Neuronal stem cell (in vitro differentiated cells): ENCODE measurements at regions not wholly inside any gene's neighbourhood (a gene's known extent, or its start where the extent isn't known, plus 50 kb on each side); places are given as distances from the start of the nearest gene placed in this dataset.

Experiments
- DNase-seq: peaks from one replicate; pipeline ENCODE4 v3.0.0-alpha.2; 2013; ENCODE audit warnings: low spot score
- H2AFZ ChIP-seq: one replicate; pipeline ENCODE4 v1.6.1; 2013; ENCODE audit warnings: mild to moderate bottlenecking, low read length, inconsistent platforms
- H2AK5ac ChIP-seq: 2 replicates; pipeline ENCODE4 v1.6.1; 2013; ENCODE audit warnings: low read depth, mild to moderate bottlenecking, inconsistent platforms, low read length, moderate library complexity, mixed read lengths
- H2BK120ac ChIP-seq: 2 replicates; pipeline ENCODE4 v1.6.1; 2013; ENCODE audit warnings: low read depth, mild to moderate bottlenecking, inconsistent platforms, low read length, moderate library complexity, mixed read lengths
- H2BK12ac ChIP-seq: one replicate; pipeline ENCODE4 v1.6.1; 2013; ENCODE audit warnings: low read length, inconsistent platforms
- H2BK15ac ChIP-seq: 2 replicates; pipeline ENCODE4 v1.6.1; 2013; ENCODE audit warnings: mild to moderate bottlenecking, low read length, inconsistent platforms, mixed read lengths
- H2BK5ac ChIP-seq: one replicate; pipeline ENCODE4 v1.6.1; 2013; ENCODE audit warnings: inconsistent platforms, mild to moderate bottlenecking, low read length, moderate library complexity
- H3K14ac ChIP-seq: one replicate; pipeline ENCODE4 v1.6.1; 2013; ENCODE audit warnings: low read length, inconsistent platforms
- H3K18ac ChIP-seq: 2 replicates; pipeline ENCODE4 v1.6.1; 2013; ENCODE audit warnings: low read length, inconsistent platforms
- H3K23ac ChIP-seq: 2 replicates; pipeline ENCODE4 v1.6.1; 2013; ENCODE audit warnings: low read depth, mild to moderate bottlenecking, mixed read lengths, low read length, inconsistent platforms; ENCODE audit not compliant: poor library complexity
- H3K27ac ChIP-seq: replicated peaks from 3 replicates; pipeline ENCODE4 v1.5.1; 2013; ENCODE audit warnings: low read length, inconsistent platforms
- H3K27me3 ChIP-seq, 3 experiments: 2 replicates each; pipeline ENCODE4 v1.6.1; 2013; ENCODE audit warnings: low read length in 3 of 3, mild to moderate bottlenecking in 2 of 3, inconsistent platforms in 1 of 3, low read depth in 1 of 3, mixed read lengths in 1 of 3, moderate library complexity in 1 of 3; ENCODE audit not compliant: control insufficient read depth in 3 of 3, insufficient read depth in 3 of 3
- H3K36me3 ChIP-seq, 2 donors: replicated peaks in 1 of 2; 2 replicates each; pipeline ENCODE4 v1.6.1; 2013; ENCODE audit warnings: low read length in 2 of 2; ENCODE audit not compliant: control insufficient read depth in 2 of 2, insufficient read depth in 2 of 2
- H3K4ac ChIP-seq: 2 replicates; pipeline ENCODE4 v1.6.1; 2013; ENCODE audit warnings: inconsistent platforms, mild to moderate bottlenecking, low read length, moderate library complexity
- H3K4me1 ChIP-seq, 2 donors: 1 replicate in 1 of 2; 2 replicates in 1 of 2; pipeline ENCODE4 v1.6.1; 2013; ENCODE audit warnings: low read length in 2 of 2, low read depth in 1 of 2; ENCODE audit not compliant: control insufficient read depth in 2 of 2, insufficient read depth in 1 of 2
- H3K4me2 ChIP-seq: one replicate; pipeline ENCODE4 v1.6.1; 2013; ENCODE audit warnings: mild to moderate bottlenecking, low read length, inconsistent platforms; ENCODE audit not compliant: insufficient read depth, poor library complexity, severe bottlenecking
- H3K4me3 ChIP-seq, 2 donors: 2 replicates each; pipeline ENCODE4 v1.5.1; 2013; ENCODE audit warnings: low read length in 2 of 2, mild to moderate bottlenecking in 2 of 2, inconsistent platforms in 1 of 2, moderate library complexity in 1 of 2
- H3K79me1 ChIP-seq: one replicate; pipeline ENCODE4 v1.6.1; 2013; ENCODE audit warnings: low read depth, mild to moderate bottlenecking, inconsistent platforms, low read length, moderate library complexity
- H3K9ac ChIP-seq: one replicate; pipeline ENCODE4 v1.6.1; 2013; ENCODE audit warnings: mild to moderate bottlenecking, low read depth, low read length, inconsistent platforms; ENCODE audit not compliant: poor library complexity
- H3K9me3 ChIP-seq, 2 donors: replicated peaks in 1 of 2; 2 replicates each; pipeline versions ENCODE3 to v1.6.1; 2013; ENCODE audit warnings: low read length in 2 of 2, mild to moderate bottlenecking in 2 of 2, inconsistent platforms in 1 of 2, low read depth in 1 of 2, mixed read lengths in 1 of 2, moderate library complexity in 1 of 2; ENCODE audit not compliant: control insufficient read depth in 2 of 2, insufficient read depth in 1 of 2
- H4K8ac ChIP-seq: one replicate; pipeline ENCODE4 v1.6.1; 2013; ENCODE audit warnings: low read depth, mild to moderate bottlenecking, inconsistent platforms, low read length, moderate library complexity
- H4K91ac ChIP-seq: one replicate; pipeline ENCODE4 v1.6.1; 2013; ENCODE audit warnings: low read length, low read depth, mild to moderate bottlenecking, inconsistent platforms; ENCODE audit not compliant: poor library complexity
- WGBS, 2 donors: extraction: QIAGEN DNeasy Blood & Tissue Kit; methylation state at CpG; one replicate each; pipeline ENCODE4 v1.1.7; 2013; ENCODE audit warnings: missing lambda C conversion rate in 2 of 2, mixed read lengths in 1 of 2; ENCODE audit not compliant: insufficient read length in 2 of 2, insufficient replicate concordance in 1 of 2; ENCODE audit errors: extremely low coverage in 2 of 2; 5-methylcytosine and 5-hydroxymethylcytosine counted together

GRCh38 chr6:44737829-44738528 is 350.5 kb downstream of the CDC5L start:
- Histone ChIP-seq H3K4me3 (no peak overlapping the region), H2BK120ac (peak overlapping the region; percentile 78), H3K14ac (peak overlapping the region; percentile 10), H2AK5ac (no peak overlapping the region), H3K9ac (no peak overlapping the region), H3K79me1 (no peaks in the 10 kb centered on the region), H3K4me1 (peaks cover 9 to 18% of the 10 kb centered on the region in 2 donors), H3K27ac (no peak overlapping the region), H3K27me3 (no peaks in the 10 kb centered on the region), H2BK5ac (peak overlapping the region; percentile 8), H4K91ac (peak overlapping the region; percentile 82), H2BK12ac (no peak overlapping the region), H3K4ac (no peak overlapping the region), H3K23ac (no peak overlapping the region), H3K36me3 (no peaks in the 10 kb centered on the region), H2BK15ac (peak overlapping the region; percentile 23), H4K8ac (no peak overlapping the region), H3K9me3 (no peaks in the 10 kb centered on the region), H3K18ac (peak overlapping the region; percentile 83), H3K4me2 (no peak overlapping the region), H2AFZ (peak overlapping the region; percentile 83)
- no peak for DNase-seq
- WGBS, 2 donors: no CpG with 5 or more reads among the region's 6 CpGs

- Histone ChIP-seq H3K27ac (peak overlapping the region; percentile 51), H3K23ac (no peak overlapping the region), H3K14ac (peak overlapping the region; percentile 10), H3K9me3 (no peaks in the 10 kb centered on the region), H2BK12ac (no peak overlapping the region), H2BK120ac (peak overlapping the region; percentile 78), H3K4me2 (no peak overlapping the region), H2BK5ac (peak overlapping the region; percentile 8), H3K9ac (no peak overlapping the region), H3K4me3 (no peak overlapping the region), H3K4ac (no peak overlapping the region), H2AK5ac (peak overlapping the region; percentile 29), H3K4me1 (peaks cover 9 to 18% of the 10 kb centered on the region in 2 donors), H3K18ac (peak overlapping the region; percentile 50), H2BK15ac (peak overlapping the region; percentile 23), H4K91ac (peak overlapping the region; percentile 82), H3K27me3 (no peaks in the 10 kb centered on the region), H3K79me1 (no peaks in the 10 kb centered on the region), H3K36me3 (no peaks in the 10 kb centered on the region), H4K8ac (no peak overlapping the region), H2AFZ (peak overlapping the region; percentile 83)
- WGBS, 2 donors: no CpG with 5 or more reads among the region's 8 CpGs
- no peak for DNase-seq
Measured at GRCh38 chr6:44738601-44739146, 351.2 kb downstream of the CDC5L start.

GRCh38 chr6:44739181-44739580 is 351.7 kb downstream of the CDC5L start:
- Histone ChIP-seq H3K4me1 (peaks cover 9 to 18% of the 10 kb centered on the region in 2 donors), H3K79me1 (no peaks in the 10 kb centered on the region), H2BK120ac (no peak overlapping the region), H3K4ac (no peak overlapping the region), H3K27ac (no peak overlapping the region), H4K91ac (no peak overlapping the region), H4K8ac (no peak overlapping the region), H3K18ac (peak overlapping the region; percentile 85), H3K9me3 (peaks cover 0 to 2% of the 10 kb centered on the region in 2 donors), H3K36me3 (no peaks in the 10 kb centered on the region), H3K4me3 (no peak overlapping the region), H3K9ac (no peak overlapping the region), H3K27me3 (no peaks in the 10 kb centered on the region), H3K14ac (peak overlapping the region; percentile 39), H2BK12ac (peak overlapping the region; percentile 93), H2AK5ac (no peak overlapping the region), H3K4me2 (no peak overlapping the region), H2BK15ac (peak overlapping the region; percentile 46), H2BK5ac (peak overlapping the region; percentile 4), H3K23ac (no peak overlapping the region), H2AFZ (peak overlapping the region; percentile 83)
- DNase-seq: no peak
- WGBS, 2 donors: no CpG with 5 or more reads among the region's 16 CpGs

GRCh38 chr6:44740566-44741120 is 353.1 kb downstream of the CDC5L start:
- Histone ChIP-seq H2BK5ac (no peak overlapping the region), H3K18ac (peak overlapping the region; percentile 69), H3K4me3 (no peak overlapping the region), H3K9me3 (peaks cover 0 to 11% of the 10 kb centered on the region in 2 donors), H3K23ac (no peak overlapping the region), H2BK12ac (no peak overlapping the region), H3K79me1 (no peaks in the 10 kb centered on the region), H2AK5ac (peak overlapping the region; percentile 78), H2AFZ (peak overlapping the region; percentile 25), H4K8ac (no peak overlapping the region), H3K4me1 (peaks cover 9 to 18% of the 10 kb centered on the region in 2 donors), H3K4me2 (no peak overlapping the region), H2BK120ac (no peak overlapping the region), H3K14ac (no peak overlapping the region), H4K91ac (no peak overlapping the region), H3K27ac (no peak overlapping the region), H3K4ac (no peak overlapping the region), H3K9ac (peak overlapping the region; percentile 9), H2BK15ac (no peak overlapping the region), H3K27me3 (no peaks in the 10 kb centered on the region), H3K36me3 (no peaks in the 10 kb centered on the region)
- no CpG with 5 or more reads among the region's 8 CpGs for WGBS, 2 donors
- DNase-seq: no peak
